Endothelial cell (in vitro differentiated cells): ENCODE measurements at regions not wholly inside any gene's neighbourhood (a gene's known extent, or its start where the extent isn't known, plus 50 kb on each side); places are given as distances from the start of the nearest gene placed in this dataset.

Experiments
- DNase-seq: peaks from one replicate; pipeline ENCODE4 v3.0.0; 2021; ENCODE audit warnings: low spot score
- H3K27ac Mint-ChIP-seq: one replicate; pipeline ENCODE4 v1.8.0; 2021; ENCODE audit warnings: mixed read lengths, inconsistent platforms; ENCODE audit not compliant: unreplicated experiment
- H3K27me3 Mint-ChIP-seq: one replicate; pipeline ENCODE4 v1.8.0; 2021; ENCODE audit warnings: mild to moderate bottlenecking, moderate library complexity, mixed read lengths, inconsistent platforms; ENCODE audit not compliant: unreplicated experiment
- H3K36me3 Mint-ChIP-seq: one replicate; pipeline ENCODE4 v1.8.0; 2021; ENCODE audit warnings: mild to moderate bottlenecking, low read depth, mixed read lengths, inconsistent platforms; ENCODE audit not compliant: unreplicated experiment
- H3K4me1 Mint-ChIP-seq: one replicate; pipeline ENCODE4 v1.8.0; 2021; ENCODE audit warnings: mild to moderate bottlenecking, mixed read lengths, inconsistent platforms; ENCODE audit not compliant: unreplicated experiment
- H3K4me3 Mint-ChIP-seq: one replicate; pipeline ENCODE4 v1.8.0; 2021; ENCODE audit warnings: mild to moderate bottlenecking, mixed read lengths, inconsistent platforms; ENCODE audit not compliant: unreplicated experiment
- H3K9me3 Mint-ChIP-seq: one replicate; pipeline ENCODE4 v1.8.0; 2021; ENCODE audit warnings: mixed read lengths, inconsistent platforms; ENCODE audit not compliant: unreplicated experiment
- TF ChIP-seq, protein P1 (sequence below): fragments of 200-600 bp; sonication (generic); IDR thresholded peaks from one replicate; pipeline ENCODE4 v1.5.0; 2021; ENCODE audit warnings: antibody characterized with exemption; ENCODE audit not compliant: unreplicated experiment

DNA sequence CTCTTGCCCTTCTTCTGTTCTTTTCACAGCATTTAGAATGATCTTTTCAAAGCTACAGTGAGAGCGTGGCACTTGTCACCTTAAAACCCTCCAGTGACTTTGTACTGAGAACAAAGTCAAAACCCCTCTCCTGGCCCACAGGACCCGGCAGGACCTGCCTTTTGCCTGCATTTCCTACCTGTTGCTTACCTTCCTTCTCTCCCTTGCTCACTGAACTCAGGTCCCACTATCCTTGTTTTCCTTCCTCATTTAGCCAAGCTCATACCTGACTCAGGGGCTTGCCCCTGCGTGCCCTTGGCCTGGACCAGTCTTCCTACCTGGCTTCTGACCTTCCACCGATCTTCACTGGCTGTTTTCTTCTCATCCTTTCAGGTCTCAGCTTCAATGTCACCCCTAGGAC, 112.3 kb upstream of the PRMT8 start:
- TF ChIP-seq, protein P1, sequence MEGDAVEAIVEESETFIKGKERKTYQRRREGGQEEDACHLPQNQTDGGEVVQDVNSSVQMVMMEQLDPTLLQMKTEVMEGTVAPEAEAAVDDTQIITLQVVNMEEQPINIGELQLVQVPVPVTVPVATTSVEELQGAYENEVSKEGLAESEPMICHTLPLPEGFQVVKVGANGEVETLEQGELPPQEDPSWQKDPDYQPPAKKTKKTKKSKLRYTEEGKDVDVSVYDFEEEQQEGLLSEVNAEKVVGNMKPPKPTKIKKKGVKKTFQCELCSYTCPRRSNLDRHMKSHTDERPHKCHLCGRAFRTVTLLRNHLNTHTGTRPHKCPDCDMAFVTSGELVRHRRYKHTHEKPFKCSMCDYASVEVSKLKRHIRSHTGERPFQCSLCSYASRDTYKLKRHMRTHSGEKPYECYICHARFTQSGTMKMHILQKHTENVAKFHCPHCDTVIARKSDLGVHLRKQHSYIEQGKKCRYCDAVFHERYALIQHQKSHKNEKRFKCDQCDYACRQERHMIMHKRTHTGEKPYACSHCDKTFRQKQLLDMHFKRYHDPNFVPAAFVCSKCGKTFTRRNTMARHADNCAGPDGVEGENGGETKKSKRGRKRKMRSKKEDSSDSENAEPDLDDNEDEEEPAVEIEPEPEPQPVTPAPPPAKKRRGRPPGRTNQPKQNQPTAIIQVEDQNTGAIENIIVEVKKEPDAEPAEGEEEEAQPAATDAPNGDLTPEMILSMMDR = no peak
- Mint-ChIP-seq H3K4me1 (peaks cover 3% of the 10 kb centered on the region), H3K9me3 (no peaks in the 10 kb centered on the region), H3K27me3 (peaks cover 3% of the 10 kb centered on the region), H3K27ac (no peak overlapping the region), H3K36me3 (no peaks in the 10 kb centered on the region), H3K4me3 (no peak overlapping the region)
- DNase-seq = no peak

DNA sequence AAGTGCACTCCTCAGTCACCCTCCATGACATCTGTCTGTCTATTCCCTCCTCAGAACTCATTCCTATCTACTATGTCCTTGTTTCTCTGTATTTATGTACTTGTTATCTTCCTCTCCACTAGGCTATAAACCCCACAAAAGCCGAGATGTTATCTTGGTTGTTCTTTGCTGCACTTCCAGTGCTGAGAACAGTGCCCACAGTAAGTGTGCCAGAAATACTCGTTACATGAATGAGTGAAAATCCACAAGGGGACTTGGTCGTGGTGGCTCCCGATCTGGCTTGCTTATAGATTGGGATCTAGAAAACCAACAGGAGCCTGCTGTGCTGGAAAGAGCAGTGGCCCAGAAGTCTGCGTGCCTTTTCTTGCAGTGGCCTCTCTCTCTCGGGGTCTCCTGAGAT, 111.9 kb upstream of the PRMT8 start:
- peaks cover 3% of the 10 kb centered on the region for H3K27me3 Mint-ChIP-seq
- DNase-seq = no peak
- H3K9me3 Mint-ChIP-seq = no peaks in the 10 kb centered on the region
- peaks cover 3% of the 10 kb centered on the region for H3K4me1 Mint-ChIP-seq
- no peak overlapping the region for H3K4me3 Mint-ChIP-seq
- H3K27ac Mint-ChIP-seq = no peak overlapping the region
- TF ChIP-seq, protein P1 = no peak
- no peaks in the 10 kb centered on the region for H3K36me3 Mint-ChIP-seq

DNA sequence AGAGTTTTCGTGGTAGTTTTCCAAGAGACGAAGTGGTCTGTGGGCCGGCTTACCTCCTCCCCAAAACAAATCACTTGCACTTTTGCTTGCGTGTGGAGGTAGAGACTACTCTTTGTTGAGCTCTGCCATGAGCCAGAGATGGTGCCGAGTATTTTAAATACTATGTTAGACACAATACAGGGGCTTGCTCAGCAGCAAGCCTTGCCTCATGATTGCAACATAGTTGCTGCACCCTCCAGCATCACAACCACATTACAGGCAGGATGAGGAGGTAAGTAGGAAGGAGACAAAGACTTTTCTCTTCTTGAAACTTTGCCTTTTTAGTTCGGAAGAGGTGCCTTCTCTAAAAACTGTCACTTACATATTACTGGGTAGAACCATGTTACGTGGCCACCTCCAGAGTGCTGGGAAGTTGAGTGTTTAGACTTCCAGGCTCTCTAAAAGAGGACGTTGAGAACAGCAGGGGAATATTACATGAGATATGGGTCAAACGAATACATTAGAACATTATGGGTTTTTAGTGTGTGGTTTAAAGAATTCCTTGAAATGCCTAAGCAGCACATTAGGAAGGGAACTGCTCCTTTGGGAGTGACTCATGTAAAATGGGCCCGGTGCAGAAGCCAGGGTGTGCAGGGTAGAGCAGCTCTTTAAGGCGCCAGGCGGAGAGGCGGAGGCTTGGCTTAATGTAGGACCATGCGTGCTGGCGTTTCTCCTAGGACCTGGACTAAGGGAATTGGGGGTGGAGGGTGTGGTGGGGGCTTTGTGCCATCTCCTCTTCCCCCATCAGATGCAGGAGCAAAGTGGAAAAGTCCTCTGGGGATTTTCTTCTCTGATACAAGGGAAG, 110.6 kb upstream of the PRMT8 start:
- Mint-ChIP-seq H3K4me3 (no peak overlapping the region), H3K27ac (no peak overlapping the region), H3K4me1 (peaks cover 3% of the 10 kb centered on the region), H3K36me3 (no peaks in the 10 kb centered on the region), H3K9me3 (no peaks in the 10 kb centered on the region), H3K27me3 (peaks cover 3% of the 10 kb centered on the region)
- TF ChIP-seq, protein P1 = no peak
- DNase-seq = no peak

DNA sequence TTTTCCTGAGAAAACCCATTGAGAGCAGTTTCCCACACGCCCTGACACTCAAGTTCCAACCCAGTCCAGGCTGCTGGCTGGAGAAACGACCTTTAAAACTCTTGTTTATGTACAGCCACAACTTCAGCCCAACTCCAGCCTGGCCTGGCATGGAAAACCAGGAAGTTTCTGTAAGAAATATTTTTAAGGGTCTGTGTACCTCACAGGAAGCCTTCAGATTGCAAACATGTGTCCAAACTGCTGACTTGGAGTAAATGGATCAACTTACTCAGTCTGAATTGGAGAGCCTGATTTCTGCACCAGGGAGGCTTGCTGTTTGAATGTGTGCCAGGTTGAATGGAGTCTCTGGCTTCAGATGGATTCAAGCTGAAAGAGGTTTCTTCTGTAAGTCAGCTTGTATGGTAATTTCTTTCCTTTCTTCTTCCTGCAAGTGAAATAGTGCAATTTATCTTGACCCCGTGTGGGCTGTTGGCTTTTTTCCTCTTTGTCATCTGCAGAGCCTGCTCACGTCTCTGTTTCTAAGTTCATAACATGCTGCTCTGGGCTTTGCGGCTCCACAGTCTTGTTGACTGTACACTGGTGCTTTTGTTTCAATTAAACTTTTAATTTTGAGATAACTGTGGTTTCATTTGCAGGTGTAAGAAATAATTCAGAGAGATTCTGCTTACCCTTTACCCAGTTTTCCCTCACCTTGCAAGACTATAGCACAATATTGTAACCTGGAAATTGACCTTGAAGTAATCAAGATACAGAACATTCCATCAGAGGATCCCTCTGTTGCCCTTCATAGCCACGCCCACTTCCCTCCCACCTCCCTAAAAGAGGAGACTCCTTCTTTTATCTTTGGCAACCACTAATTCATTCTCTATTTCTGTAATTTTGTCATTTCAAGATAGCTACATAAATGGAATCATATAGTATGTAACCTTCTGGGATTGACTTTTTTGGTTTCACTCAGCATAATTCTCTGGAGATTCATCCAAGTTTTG, 109.7 kb upstream of the PRMT8 start:
- no peaks in the 10 kb centered on the region for H3K9me3 Mint-ChIP-seq
- no peaks in the 10 kb centered on the region for H3K36me3 Mint-ChIP-seq
- no peak overlapping the region for H3K27ac Mint-ChIP-seq
- TF ChIP-seq, protein P1 = no peak
- H3K4me1 Mint-ChIP-seq = peaks cover 3% of the 10 kb centered on the region
- H3K27me3 Mint-ChIP-seq = peaks cover 3% of the 10 kb centered on the region
- no peak overlapping the region for H3K4me3 Mint-ChIP-seq
- no peak for DNase-seq
